ENCODE measurements at regions not wholly inside any gene's neighbourhood (a gene's known extent, or its start where the extent isn't known, plus 50 kb on each side); places are given as distances from the start of the nearest gene placed in this dataset.

DNA sequence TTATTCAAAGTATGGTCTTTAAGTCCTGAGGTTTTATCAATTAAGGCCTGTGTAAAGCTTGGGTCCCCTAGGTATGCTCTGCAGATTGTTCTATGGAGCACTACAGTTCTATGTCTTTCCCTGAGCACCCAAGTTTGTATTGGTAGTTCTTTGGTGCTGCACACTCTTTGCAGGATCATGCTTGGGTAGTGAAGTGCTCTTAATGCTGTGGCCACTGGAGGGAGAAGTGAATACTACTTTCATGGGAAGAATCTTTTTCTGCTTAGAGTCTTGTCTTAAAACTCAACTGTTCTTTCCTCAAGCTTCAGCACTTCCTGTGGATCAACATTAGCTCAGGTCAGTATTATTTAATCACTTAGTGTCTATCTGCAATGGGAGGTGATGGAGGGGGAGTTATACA, 93.6 kb upstream of the CFAP20DC start:
- TF ChIP-seq CTCF (IDR thresholded peaks at IDR 0.05; ENCODE audit: insufficient read depth, low read depth, low read length, missing control alignments) = peak; percentile 44
- H3K4me3 ChIP-seq (ENCODE audit: low read length) = no peak overlapping the region
- peak; percentile 23 for DNase-seq (ENCODE audit: low read depth)

- no peak overlapping the region for H3K4me3 ChIP-seq (ENCODE audit: low read length)
- no peak for TF ChIP-seq CTCF (IDR thresholded peaks at IDR 0.05; ENCODE audit: insufficient read depth, low read depth, low read length, missing control alignments)
- DNase-seq (ENCODE audit: low read depth) = no peak
Measured at GRCh38 chr3:59142556-59142955, 92.7 kb upstream of the CFAP20DC start.

- no peak for DNase-seq (ENCODE audit: low read depth)
- TF ChIP-seq CTCF (IDR thresholded peaks at IDR 0.05; ENCODE audit: insufficient read depth, low read depth, low read length, missing control alignments) = no peak
Measured at GRCh38 chr3:59138966-59139365, 89.1 kb upstream of the CFAP20DC start.

GRCh38 chr3:59137415-59137814, 87.6 kb upstream of the CFAP20DC start:
- no peak for TF ChIP-seq CTCF (IDR thresholded peaks at IDR 0.05; ENCODE audit: insufficient read depth, low read depth, low read length, missing control alignments)
- no peak for DNase-seq (ENCODE audit: low read depth)
- no peak overlapping the region for H3K4me3 ChIP-seq (ENCODE audit: low read length)

More at GRCh38 chr3:59138966-59139365, 89.1 kb upstream of the CFAP20DC start:
- no peak overlapping the region for H3K4me3 ChIP-seq (ENCODE audit: low read length)

GRCh38 chr3:59136081-59136480, 86.3 kb upstream of the CFAP20DC start:
- no peak for TF ChIP-seq CTCF (IDR thresholded peaks at IDR 0.05; ENCODE audit: insufficient read depth, low read depth, low read length, missing control alignments)
- DNase-seq (ENCODE audit: low read depth) = no peak
- H3K4me3 ChIP-seq (ENCODE audit: low read length) = no peak overlapping the region

- no peak for TF ChIP-seq CTCF (IDR thresholded peaks at IDR 0.05; ENCODE audit: insufficient read depth, low read depth, low read length, missing control alignments)
- DNase-seq (ENCODE audit: low read depth) = no peak
- H3K4me3 ChIP-seq (ENCODE audit: low read length) = no peak overlapping the region
Measured at GRCh38 chr3:59135096-59135495, 85.3 kb upstream of the CFAP20DC start.

- H3K4me3 ChIP-seq (ENCODE audit: low read length) = no peak overlapping the region
- TF ChIP-seq CTCF (IDR thresholded peaks at IDR 0.05; ENCODE audit: insufficient read depth, low read depth, low read length, missing control alignments) = no peak
- no peak for DNase-seq (ENCODE audit: low read depth)
Measured at GRCh38 chr3:59133311-59133710, 83.5 kb upstream of the CFAP20DC start.
